ENCODE measurements at regions not wholly inside any gene's neighbourhood (a gene's known extent, or its start where the extent isn't known, plus 50 kb on each side); places are given as distances from the start of the nearest gene placed in this dataset.

DNA sequence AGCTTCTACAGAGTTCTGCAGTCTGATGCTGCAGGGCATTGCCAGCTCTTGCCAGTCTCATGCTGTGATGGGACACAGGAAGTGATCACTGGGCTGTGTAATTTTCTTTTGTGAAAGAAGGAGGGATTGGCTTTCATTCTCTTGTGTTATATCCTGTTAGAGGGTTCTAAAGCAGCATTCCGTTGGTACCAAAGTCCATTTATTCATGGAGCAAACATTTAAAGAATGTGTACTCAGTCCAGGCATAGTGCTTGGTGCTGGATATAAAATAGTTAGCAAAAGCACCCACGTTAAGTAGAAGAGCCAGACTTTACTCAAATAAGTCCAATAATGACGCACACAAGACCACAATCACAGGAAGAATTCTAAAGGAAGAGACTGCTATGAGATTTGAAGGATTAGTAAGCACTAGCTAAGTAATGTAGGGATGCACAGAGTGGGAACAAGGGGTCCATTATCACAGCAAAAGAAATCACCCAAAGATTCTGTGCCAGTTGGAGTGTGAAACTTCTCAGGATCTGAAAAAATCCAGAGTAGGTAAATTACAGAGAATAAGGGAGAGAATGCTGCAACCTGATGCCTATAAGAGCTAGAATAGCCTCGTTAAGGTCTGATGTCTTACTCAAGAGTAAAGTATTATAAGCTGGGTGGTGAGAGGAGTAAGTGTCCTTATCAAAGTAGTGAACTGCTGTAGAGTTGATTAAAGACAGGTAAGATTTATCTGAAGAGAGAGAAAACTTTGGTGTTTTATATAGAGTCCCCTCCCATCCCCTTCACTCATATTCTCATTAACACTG lies 728.3 kb downstream of the METTL15 start:
- no peaks in the 10 kb centered on the region for H3K36me3 Mint-ChIP-seq (ENCODE audit: low read depth)
- ChIA-PET CTCF (no interaction called here), POLR2A (no interaction called here)
- intact Hi-C loops (cut with micrococcal nuclease) = no loop called here
- no peak for ATAC-seq (ENCODE audit: low read depth)
- no peak overlapping the region for H3K4me3 Mint-ChIP-seq
- H3K27me3 Mint-ChIP-seq = no peaks in the 10 kb centered on the region
- TF ChIP-seq, protein P1, sequence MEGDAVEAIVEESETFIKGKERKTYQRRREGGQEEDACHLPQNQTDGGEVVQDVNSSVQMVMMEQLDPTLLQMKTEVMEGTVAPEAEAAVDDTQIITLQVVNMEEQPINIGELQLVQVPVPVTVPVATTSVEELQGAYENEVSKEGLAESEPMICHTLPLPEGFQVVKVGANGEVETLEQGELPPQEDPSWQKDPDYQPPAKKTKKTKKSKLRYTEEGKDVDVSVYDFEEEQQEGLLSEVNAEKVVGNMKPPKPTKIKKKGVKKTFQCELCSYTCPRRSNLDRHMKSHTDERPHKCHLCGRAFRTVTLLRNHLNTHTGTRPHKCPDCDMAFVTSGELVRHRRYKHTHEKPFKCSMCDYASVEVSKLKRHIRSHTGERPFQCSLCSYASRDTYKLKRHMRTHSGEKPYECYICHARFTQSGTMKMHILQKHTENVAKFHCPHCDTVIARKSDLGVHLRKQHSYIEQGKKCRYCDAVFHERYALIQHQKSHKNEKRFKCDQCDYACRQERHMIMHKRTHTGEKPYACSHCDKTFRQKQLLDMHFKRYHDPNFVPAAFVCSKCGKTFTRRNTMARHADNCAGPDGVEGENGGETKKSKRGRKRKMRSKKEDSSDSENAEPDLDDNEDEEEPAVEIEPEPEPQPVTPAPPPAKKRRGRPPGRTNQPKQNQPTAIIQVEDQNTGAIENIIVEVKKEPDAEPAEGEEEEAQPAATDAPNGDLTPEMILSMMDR (IDR thresholded peaks at IDR 0.05) = no peak
- H3K4me1 Mint-ChIP-seq = no peaks in the 10 kb centered on the region
- no peak overlapping the region for H3K27ac Mint-ChIP-seq
- H3K9me3 Mint-ChIP-seq = no peaks in the 10 kb centered on the region
- DNase-seq = no peak

DNA sequence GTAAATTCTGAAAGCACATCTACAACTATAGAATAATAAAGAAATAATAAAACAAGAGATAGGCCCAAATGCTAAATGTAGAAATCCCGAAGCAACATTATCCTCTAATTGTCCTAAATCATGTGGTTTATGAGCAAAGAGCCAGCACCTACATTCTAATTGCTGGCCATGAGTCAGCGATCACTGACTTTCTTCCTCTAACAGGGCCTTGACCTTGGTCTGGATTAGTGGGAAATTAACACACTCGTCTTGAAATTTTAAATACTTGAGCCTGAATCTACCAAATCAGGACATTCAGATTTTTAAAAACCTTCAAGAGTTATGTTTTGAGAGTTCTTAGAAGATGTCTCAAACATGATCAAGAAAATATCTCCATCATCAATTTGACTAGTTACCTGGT lies 727.6 kb downstream of the METTL15 start:
- Mint-ChIP-seq H3K4me3 (no peak overlapping the region), H3K27me3 (no peaks in the 10 kb centered on the region), H3K27ac (no peak overlapping the region), H3K4me1 (no peaks in the 10 kb centered on the region), H3K9me3 (no peaks in the 10 kb centered on the region), H3K36me3 (ENCODE audit: low read depth) (no peaks in the 10 kb centered on the region)
- CTCF ChIA-PET = no interaction called here
- DNase-seq (no peak), ATAC-seq (ENCODE audit: low read depth) (no peak)
- POLR2A ChIA-PET = no interaction called here
- TF ChIP-seq, protein P1 (IDR thresholded peaks at IDR 0.05) = no peak
- intact Hi-C loops (cut with micrococcal nuclease) = no loop called here

DNA sequence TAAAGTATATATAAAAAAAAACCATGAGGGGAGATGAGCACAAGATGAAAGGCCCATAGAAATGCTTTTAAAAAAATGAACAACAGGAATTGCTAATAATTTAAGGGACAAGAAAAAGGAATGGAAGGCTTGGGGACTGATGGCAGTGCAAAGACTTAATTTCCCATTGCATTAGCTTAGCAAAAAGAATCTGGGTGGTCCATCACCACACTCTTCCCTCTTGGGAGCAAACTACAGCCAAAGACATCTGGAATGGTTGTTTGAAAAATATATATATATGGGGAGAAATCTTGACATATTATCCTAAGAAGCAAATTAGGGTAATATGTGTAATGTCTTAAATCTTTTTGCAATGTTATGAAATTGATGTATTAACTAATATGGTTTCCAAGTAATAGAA lies 727.1 kb downstream of the METTL15 start:
- Mint-ChIP-seq H3K4me3 (no peak overlapping the region), H3K27ac (no peak overlapping the region), H3K36me3 (ENCODE audit: low read depth) (no peaks in the 10 kb centered on the region), H3K4me1 (no peaks in the 10 kb centered on the region), H3K27me3 (no peaks in the 10 kb centered on the region), H3K9me3 (no peaks in the 10 kb centered on the region)
- no peak for DNase-seq
- TF ChIP-seq, protein P1 (IDR thresholded peaks at IDR 0.05) = no peak
- ATAC-seq (ENCODE audit: low read depth) = no peak
- intact Hi-C loops (cut with micrococcal nuclease) = no loop called here
- POLR2A ChIA-PET = no interaction called here
- CTCF ChIA-PET = no interaction called here

DNA sequence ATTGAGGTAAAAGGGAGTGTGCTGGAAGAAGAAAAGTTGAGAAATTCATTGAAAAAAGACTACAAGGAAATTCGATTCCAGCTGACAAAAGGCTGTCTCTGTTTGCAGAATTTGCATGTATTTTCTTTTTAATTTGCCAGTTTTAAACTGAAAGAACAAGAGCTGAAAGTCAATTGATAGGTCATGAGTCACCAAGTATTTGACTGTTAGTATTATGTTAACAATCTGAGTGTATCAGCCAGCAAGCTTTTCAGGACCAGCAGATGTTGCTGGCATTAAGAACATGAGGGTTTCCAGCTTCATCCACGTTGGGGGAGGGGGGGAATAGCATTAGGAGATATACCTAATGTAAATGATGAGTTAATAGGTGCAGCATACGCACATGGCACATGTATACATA lies 726.7 kb downstream of the METTL15 start:
- POLR2A ChIA-PET = no interaction called here
- H3K36me3 Mint-ChIP-seq (ENCODE audit: low read depth) = no peaks in the 10 kb centered on the region
- H3K4me3 Mint-ChIP-seq = no peak overlapping the region
- no peaks in the 10 kb centered on the region for H3K9me3 Mint-ChIP-seq
- TF ChIP-seq, protein P1 (IDR thresholded peaks at IDR 0.05) = no peak
- no peaks in the 10 kb centered on the region for H3K27me3 Mint-ChIP-seq
- H3K27ac Mint-ChIP-seq = no peak overlapping the region
- no peaks in the 10 kb centered on the region for H3K4me1 Mint-ChIP-seq
- CTCF ChIA-PET = no interaction called here
- DNase-seq = no peak
- intact Hi-C loops (cut with micrococcal nuclease) = no loop called here
- ATAC-seq (ENCODE audit: low read depth) = no peak

DNA sequence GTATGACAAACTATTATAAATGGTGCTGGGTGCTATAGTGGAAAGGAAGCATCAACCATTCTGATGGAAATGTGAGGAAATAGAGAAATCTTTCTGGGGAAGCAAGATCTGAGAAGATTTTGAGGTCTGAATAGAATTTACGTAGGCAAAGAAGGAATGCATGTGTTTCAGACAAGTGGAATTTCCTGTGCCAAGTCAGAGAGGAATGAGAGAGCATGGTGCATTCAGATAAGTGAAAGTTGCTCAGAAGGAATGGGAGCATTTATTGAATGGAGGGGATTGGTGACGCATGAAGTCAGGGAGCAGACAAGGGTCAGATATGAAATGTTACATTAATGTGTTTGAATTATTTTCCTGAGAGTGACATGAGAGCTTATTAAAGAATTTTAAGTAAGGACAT lies 725.5 kb downstream of the METTL15 start:
- ChIA-PET CTCF (no interaction called here), POLR2A (no interaction called here)
- no peaks in the 10 kb centered on the region for H3K4me1 Mint-ChIP-seq
- H3K27ac Mint-ChIP-seq = no peak overlapping the region
- H3K27me3 Mint-ChIP-seq = no peaks in the 10 kb centered on the region
- DNase-seq (no peak), ATAC-seq (ENCODE audit: low read depth) (no peak)
- intact Hi-C loops (cut with micrococcal nuclease) = no loop called here
- no peak overlapping the region for H3K4me3 Mint-ChIP-seq
- H3K36me3 Mint-ChIP-seq (ENCODE audit: low read depth) = no peaks in the 10 kb centered on the region
- no peaks in the 10 kb centered on the region for H3K9me3 Mint-ChIP-seq
- TF ChIP-seq, protein P1 (IDR thresholded peaks at IDR 0.05) = no peak
